ENCODE measurements at regions not wholly inside any gene's neighbourhood (a gene's known extent, or its start where the extent isn't known, plus 50 kb on each side); places are given as distances from the start of the nearest gene placed in this dataset.

DNA sequence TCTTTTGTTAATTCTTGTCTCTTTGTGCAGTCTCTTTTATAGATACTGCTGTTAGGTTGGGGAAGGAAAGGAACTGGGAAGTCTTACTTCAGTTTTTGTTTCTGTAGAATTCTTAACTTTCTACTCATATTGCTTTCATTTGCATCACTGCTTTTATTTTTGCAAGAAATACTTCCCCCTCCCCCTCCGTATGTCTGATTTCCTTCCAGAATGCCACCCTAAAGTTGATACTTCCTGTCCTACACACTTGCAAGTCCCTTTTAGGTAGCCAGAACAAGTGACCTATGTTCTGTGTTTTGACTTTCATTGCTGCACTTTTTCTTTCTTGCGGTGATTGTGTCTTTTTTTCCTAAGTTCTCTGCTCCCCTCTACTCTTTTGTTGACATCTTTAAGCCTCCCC, 477.4 kb downstream of the RSL24D1 start:
- DNase-seq: no peak

GRCh38 chr15:54707805-54708752, 488.7 kb downstream of the RSL24D1 start:
- no peak for DNase-seq

GRCh38 chr15:54687628-54688027, 509.1 kb downstream of the RSL24D1 start:
- no peak for DNase-seq

All from activated CD8-positive, alpha-beta memory T cell treated with anti-CD3 and anti-CD28 coated beads for 24 hours (primary cell).